RWPE1 (cell line): ENCODE measurements at regions not wholly inside any gene's neighbourhood (a gene's known extent, or its start where the extent isn't known, plus 50 kb on each side); places are given as distances from the start of the nearest gene placed in this dataset.

Source experiments
- CTCF ChIA-PET: fragments of 350-600 bp; sonication (Branson Sonifier 250); formaldehyde crosslinking; extraction: SDS; loops from one replicate; lab custom pipeline; 2021; lab: Yijun Ruan, JAX
- POLR2A ChIA-PET: fragments of 400-600 bp; formaldehyde crosslinking; extraction: SDS; loops from one replicate; lab custom pipeline; 2020; ENCODE audit warnings: antibody characterized with exemption; ENCODE audit not compliant: low non-redundant PET; lab: Yijun Ruan, JAX
- DNase-seq: peaks from one replicate; pipeline ENCODE4 v3.0.0; 2012; ENCODE audit warnings: low spot score
- H3K27ac ChIP-seq: fragments of 450-650 bp; 2 replicates; pipeline ENCODE4 v1.5.1; 2017
- CTCF ChIP-seq: fragments of 450-650 bp; conservative IDR thresholded peaks from 2 replicates; pipeline ENCODE4 v1.5.1; 2017; ENCODE audit warnings: low read depth, mild to moderate bottlenecking

- TF ChIP-seq CTCF: no peak
- no peak for DNase-seq
- H3K27ac ChIP-seq: no peak overlapping the region
- CTCF ChIA-PET: interaction anchor here (0.6 to 0.7 kb wide), 2 partner anchors 27 to 108 kb away, joined by 3 to 4 read pairs; no protein-coding TSS in a partner anchor
- POLR2A ChIA-PET: no interaction called here
Observed at GRCh38 chr6:14533446-14533845, 415.9 kb downstream of the CD83 start.

GRCh38 chr6:14537030-14537429, 419.5 kb downstream of the CD83 start:
- no peak for TF ChIP-seq CTCF
- no peak for DNase-seq
- POLR2A ChIA-PET: no interaction called here
- H3K27ac ChIP-seq: no peak overlapping the region
- CTCF ChIA-PET: interaction anchor here (0.5 to 0.6 kb wide), 2 partner anchors 10 to 249 kb away, joined by 3 read pairs; no protein-coding TSS in a partner anchor

- no peak for DNase-seq
- TF ChIP-seq CTCF: no peak
- H3K27ac ChIP-seq: no peak overlapping the region
- CTCF ChIA-PET: no interaction called here
- POLR2A ChIA-PET: no interaction called here
Observed at GRCh38 chr6:14540276-14540675, 422.7 kb downstream of the CD83 start.

GRCh38 chr6:14540810-14541540, 423.4 kb downstream of the CD83 start:
- no peak for TF ChIP-seq CTCF
- CTCF ChIA-PET: interaction anchor here (0.6 kb wide), 1 partner anchor 15 kb away, joined by 3 read pairs; no protein-coding TSS in a partner anchor
- H3K27ac ChIP-seq: no peak overlapping the region
- POLR2A ChIA-PET: no interaction called here
- no peak for DNase-seq

- H3K27ac ChIP-seq: no peak overlapping the region
- DNase-seq: peak; percentile 48
- ChIA-PET CTCF (interaction anchor here (0.7 kb wide), 1 partner anchor 129 kb away, joined by 3 read pairs; no protein-coding TSS in a partner anchor), POLR2A (interaction anchor here (0.5 kb wide), 1 partner anchor 25 kb away, joined by 3 read pairs; no protein-coding TSS in a partner anchor)
- no peak for TF ChIP-seq CTCF
Observed at GRCh38 chr6:14542670-14543366, 425.2 kb downstream of the CD83 start.

- ChIA-PET CTCF (no interaction called here), POLR2A (no interaction called here)
- DNase-seq: no peak
- no peak overlapping the region for H3K27ac ChIP-seq
- TF ChIP-seq CTCF: no peak
Observed at GRCh38 chr6:14543971-14544585, 426.5 kb downstream of the CD83 start.
